B cell (primary cell): ENCODE measurements at regions not wholly inside any gene's neighbourhood (a gene's known extent, or its start where the extent isn't known, plus 50 kb on each side); places are given as distances from the start of the nearest gene placed in this dataset.

Experiments
- ATAC-seq: fragments of 200-7000 bp; cut with Tn5 transposase; one replicate; pipeline ENCODE4 v1.10.0; 2021; ENCODE audit warnings: low read depth, mild to moderate bottlenecking, moderate number of reproducible peaks, moderate library complexity
- CTCF ChIA-PET: fragments of 350-600 bp; sonication (Branson Sonifier 250); formaldehyde crosslinking; loops from one replicate; lab custom pipeline; 2021; ENCODE audit warnings: antibody characterized with exemption, inconsistent platforms; lab: Charles Lee
- POLR2A ChIA-PET: fragments of 350-600 bp; sonication (Branson Sonifier 250); formaldehyde crosslinking; loops from one replicate; lab custom pipeline; 2021; ENCODE audit warnings: antibody characterized with exemption; lab: Charles Lee
- DNase-seq: peaks from one replicate; pipeline ENCODE4 v3.0.0; 2013
- H2AFZ ChIP-seq: 2 replicates; pipeline ENCODE4 v1.6.1; 2012; ENCODE audit warnings: mild to moderate bottlenecking, low read depth, low read length; ENCODE audit not compliant: insufficient read depth, poor library complexity, severe bottlenecking
- H3K27ac ChIP-seq, 2 donors: 1 replicate in 1 of 2; 2 replicates in 1 of 2; pipeline ENCODE4 v1.5.1; 2012 to 2013; ENCODE audit warnings: low read length in 2 of 2, mild to moderate bottlenecking in 2 of 2, moderate library complexity in 1 of 2
- H3K27me3 ChIP-seq, 4 experiments: fragments of 200-600 bp in 1 of 4; sonication (generic) in 1 of 4; replicated peaks in 1 of 4; 1 replicate in 2 of 4; 2 replicates in 2 of 4; pipeline versions ENCODE4 v1.6.1 to v1.7.0; 2013 to 2016; ENCODE audit warnings: low read length in 3 of 4, mild to moderate bottlenecking in 2 of 4, mixed read lengths in 1 of 4, moderate library complexity in 1 of 4; ENCODE audit not compliant: insufficient read depth in 4 of 4, control insufficient read depth in 3 of 4; ENCODE audit errors: control extremely low read depth in 1 of 4
- H3K36me3 ChIP-seq, 2 experiments: replicated peaks in 1 of 2; 1 replicate in 1 of 2; 2 replicates in 1 of 2; pipeline versions ENCODE4 v1.6.1 to v1.7.1; 2013; ENCODE audit warnings: low read length in 1 of 2; ENCODE audit not compliant: insufficient read depth in 2 of 2, control insufficient read depth in 1 of 2; ENCODE audit errors: control extremely low read depth in 1 of 2, extremely low read depth in 1 of 2
- H3K4me1 ChIP-seq, 2 donors: fragments of 200-600 bp in 1 of 2; sonication (generic) in 1 of 2; 1 replicate in 1 of 2; 2 replicates in 1 of 2; pipeline versions ENCODE4 v1.5.1 to v1.6.1; 2013 to 2017; ENCODE audit warnings: low read length in 2 of 2; ENCODE audit not compliant: control insufficient read depth in 2 of 2, insufficient read depth in 2 of 2
- H3K4me2 ChIP-seq: replicated peaks from 2 replicates; pipeline ENCODE3; 2012; ENCODE audit warnings: mild to moderate bottlenecking, low read depth, low read length; ENCODE audit not compliant: poor library complexity, severe bottlenecking
- H3K4me3 ChIP-seq, 5 experiments: fragments of 200-600 bp in 1 of 5; sonication (generic) in 1 of 5; 1 replicate in 3 of 5; 2 replicates in 2 of 5; pipeline versions ENCODE4 v1.5.1 to v1.7.0; 2011 to 2016; ENCODE audit warnings: low read length in 4 of 5, mild to moderate bottlenecking in 4 of 5, low read depth in 2 of 5, control low read depth in 1 of 5, moderate library complexity in 1 of 5; ENCODE audit not compliant: insufficient read depth in 1 of 5; ENCODE audit errors: control extremely low read depth in 1 of 5, extremely low read depth in 1 of 5
- H3K79me2 ChIP-seq: fragments of 200-600 bp; sonication (generic); one replicate; pipeline ENCODE4 v1.6.0; 2016; ENCODE audit warnings: low read length; ENCODE audit not compliant: control insufficient read depth, insufficient read depth
- H3K9ac ChIP-seq: fragments of 200-600 bp; sonication (generic); 2 replicates; pipeline ENCODE4 v1.6.1; 2017; ENCODE audit warnings: mild to moderate bottlenecking, low read length, moderate library complexity
- H3K9me3 ChIP-seq, 3 donors: one replicate each; pipeline versions ENCODE4 v1.6.1 to v1.7.1; 2013; ENCODE audit warnings: low read length in 2 of 3; ENCODE audit not compliant: control insufficient read depth in 2 of 3, insufficient read depth in 1 of 3; ENCODE audit errors: control extremely low read depth in 1 of 3
- H4K20me1 ChIP-seq: 2 replicates; pipeline ENCODE4 v1.6.0; 2012; ENCODE audit warnings: mild to moderate bottlenecking, low read length; ENCODE audit not compliant: insufficient read depth, control insufficient read depth, poor library complexity, severe bottlenecking
- H3K27ac Mint-ChIP-seq: one replicate; pipeline ENCODE4 v1.8.0; 2021; ENCODE audit warnings: mixed read lengths
- H3K27me3 Mint-ChIP-seq: one replicate; pipeline ENCODE4 v1.8.0; 2021; ENCODE audit warnings: mixed read lengths
- H3K4me1 Mint-ChIP-seq: one replicate; pipeline ENCODE4 v1.8.0; 2021; ENCODE audit warnings: mixed read lengths
- H3K4me3 Mint-ChIP-seq: one replicate; pipeline ENCODE4 v1.8.0; 2021; ENCODE audit warnings: mixed read lengths
- H3K9me3 Mint-ChIP-seq: one replicate; pipeline ENCODE4 v1.8.0; 2022; ENCODE audit warnings: mixed read lengths; ENCODE audit not compliant: insufficient read depth
- EZH2 ChIP-seq: IDR thresholded peaks from 2 replicates; pipeline ENCODE4 v1.6.1; 2012; ENCODE audit warnings: borderline replicate concordance, low read depth, mild to moderate bottlenecking, moderate library complexity, low read length; ENCODE audit not compliant: insufficient read depth, poor library complexity, severe bottlenecking
- WGBS: methylation state at CpG from one replicate; pipeline ENCODE4 v1.1.5; 2013; ENCODE audit warnings: missing lambda C conversion rate; ENCODE audit not compliant: insufficient coverage; 5-methylcytosine and 5-hydroxymethylcytosine counted together
- intact Hi-C: fragments of 100-400 bp; cut with micrococcal nuclease; formaldehyde crosslinking; loops from one replicate; pipeline ENCODE4 v1.10.0; 2022
- TF ChIP-seq, protein P1 (sequence below): fragments of 200-600 bp; IDR thresholded peaks from one replicate; pipeline ENCODE4 v1.8.0; 2022; ENCODE audit warnings: antibody characterized with exemption, mild to moderate bottlenecking

DNA sequence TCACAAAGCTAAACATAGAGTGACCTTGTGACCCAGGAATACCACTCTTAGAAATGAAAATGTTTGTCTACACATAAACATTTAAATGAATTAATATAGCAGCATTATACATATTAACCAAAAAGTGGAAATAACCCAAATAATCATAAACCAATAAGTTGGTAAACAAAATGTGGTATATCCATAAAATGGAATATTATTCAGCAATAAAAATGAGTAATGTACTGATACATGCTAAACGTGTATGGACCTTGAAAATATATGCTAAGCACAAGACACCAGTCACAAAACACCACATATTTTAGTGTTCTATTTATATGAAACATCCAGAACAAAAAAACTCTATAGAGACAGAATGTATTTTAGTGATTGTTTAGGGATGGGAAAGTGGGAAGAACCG is 68.9 kb upstream of the FUT9 start:
- Histone ChIP-seq H2AFZ (no peak overlapping the region), H3K79me2 (no peaks in the 10 kb centered on the region), H3K9me3 (no peaks in the 10 kb centered on the region), H3K4me2 (no peak overlapping the region), H4K20me1 (no peaks in the 10 kb centered on the region), H3K27ac (no peak overlapping the region), H3K27me3 (no peaks in the 10 kb centered on the region), H3K4me1 (no peaks in the 10 kb centered on the region), H3K9ac (no peak overlapping the region), H3K36me3 (no peaks in the 10 kb centered on the region), H3K4me3 (no peak overlapping the region)
- DNase-seq (no peak), ATAC-seq (no peak)
- intact Hi-C loops = no loop called here
- WGBS = no CpG with 5 or more reads among the region's 2 CpGs
- no peak overlapping the region for H3K27ac Mint-ChIP-seq
- H3K4me3 Mint-ChIP-seq = no peak overlapping the region
- no peaks in the 10 kb centered on the region for H3K4me1 Mint-ChIP-seq
- no peaks in the 10 kb centered on the region for H3K27me3 Mint-ChIP-seq
- ChIA-PET CTCF (no interaction called here), POLR2A (no interaction called here)
- H3K9me3 Mint-ChIP-seq = no peaks in the 10 kb centered on the region
- TF ChIP-seq EZH2 = no peak
- TF ChIP-seq, protein P1, sequence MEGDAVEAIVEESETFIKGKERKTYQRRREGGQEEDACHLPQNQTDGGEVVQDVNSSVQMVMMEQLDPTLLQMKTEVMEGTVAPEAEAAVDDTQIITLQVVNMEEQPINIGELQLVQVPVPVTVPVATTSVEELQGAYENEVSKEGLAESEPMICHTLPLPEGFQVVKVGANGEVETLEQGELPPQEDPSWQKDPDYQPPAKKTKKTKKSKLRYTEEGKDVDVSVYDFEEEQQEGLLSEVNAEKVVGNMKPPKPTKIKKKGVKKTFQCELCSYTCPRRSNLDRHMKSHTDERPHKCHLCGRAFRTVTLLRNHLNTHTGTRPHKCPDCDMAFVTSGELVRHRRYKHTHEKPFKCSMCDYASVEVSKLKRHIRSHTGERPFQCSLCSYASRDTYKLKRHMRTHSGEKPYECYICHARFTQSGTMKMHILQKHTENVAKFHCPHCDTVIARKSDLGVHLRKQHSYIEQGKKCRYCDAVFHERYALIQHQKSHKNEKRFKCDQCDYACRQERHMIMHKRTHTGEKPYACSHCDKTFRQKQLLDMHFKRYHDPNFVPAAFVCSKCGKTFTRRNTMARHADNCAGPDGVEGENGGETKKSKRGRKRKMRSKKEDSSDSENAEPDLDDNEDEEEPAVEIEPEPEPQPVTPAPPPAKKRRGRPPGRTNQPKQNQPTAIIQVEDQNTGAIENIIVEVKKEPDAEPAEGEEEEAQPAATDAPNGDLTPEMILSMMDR = no peak

DNA sequence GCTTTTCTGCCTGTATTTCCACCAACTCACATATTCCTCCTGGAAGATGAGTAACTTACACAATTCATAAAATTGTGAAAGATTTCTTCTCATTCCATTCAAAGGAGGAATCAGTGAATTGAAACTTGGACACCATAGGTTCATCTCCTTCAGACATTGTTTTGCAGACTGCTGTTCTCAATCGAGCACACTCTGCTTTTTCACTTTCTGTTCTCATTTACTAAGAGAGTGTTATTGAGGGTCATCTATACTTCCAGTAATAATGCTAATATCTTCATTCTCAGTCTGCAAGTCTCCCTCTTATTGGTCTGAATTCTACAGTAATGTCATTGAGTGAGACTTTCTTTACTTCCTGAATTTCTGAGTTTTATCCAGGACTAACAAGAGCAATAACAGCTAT is 67.5 kb upstream of the FUT9 start:
- DNase-seq (no peak), ATAC-seq (no peak)
- Mint-ChIP-seq H3K4me3 (no peak overlapping the region), H3K9me3 (no peaks in the 10 kb centered on the region), H3K27me3 (no peaks in the 10 kb centered on the region), H3K4me1 (no peaks in the 10 kb centered on the region), H3K27ac (no peak overlapping the region)
- TF ChIP-seq EZH2 = no peak
- TF ChIP-seq, protein P1 = no peak
- no peaks in the 10 kb centered on the region for H4K20me1 ChIP-seq
- no peak overlapping the region for H3K4me2 ChIP-seq
- no CpG with 5 or more reads among the region's 1 CpG for WGBS
- H3K36me3 ChIP-seq = no peaks in the 10 kb centered on the region
- intact Hi-C loops = no loop called here
- no peak overlapping the region for H2AFZ ChIP-seq
- no peak overlapping the region for H3K9ac ChIP-seq
- no peaks in the 10 kb centered on the region for H3K4me1 ChIP-seq
- no peak overlapping the region for H3K4me3 ChIP-seq
- ChIA-PET POLR2A (no interaction called here), CTCF (no interaction called here)
- no peaks in the 10 kb centered on the region for H3K27me3 ChIP-seq
- no peaks in the 10 kb centered on the region for H3K9me3 ChIP-seq
- no peak overlapping the region for H3K27ac ChIP-seq
- H3K79me2 ChIP-seq = no peaks in the 10 kb centered on the region
